H1 (cell line): ENCODE measurements at regions not wholly inside any gene's neighbourhood (a gene's known extent, or its start where the extent isn't known, plus 50 kb on each side); places are given as distances from the start of the nearest gene placed in this dataset.
A peak's percentile ranks its signal among the peaks of the same experiment; 100 is the strongest.

ENCODE experiments used
- CTCF ChIA-PET: fragments of 300-600 bp; sonication (Branson Sonifier 250); formaldehyde crosslinking; loops from one replicate; lab custom pipeline; 2021; ENCODE audit not compliant: partially characterized antibody; lab: Charles Lee
- POLR2A ChIA-PET: fragments of 300-600 bp; sonication (Branson Sonifier 250); formaldehyde crosslinking; loops from one replicate; lab custom pipeline; 2021; ENCODE audit warnings: inconsistent platforms; ENCODE audit not compliant: partially characterized antibody; lab: Charles Lee
- DNase-seq, 2 experiments: peaks; one replicate each; pipeline versions ENCODE4 v3.0.0 to v3.0.0-alpha.2; 2010 to 2022; ENCODE audit warnings: low spot score in 2 of 2, low read depth in 1 of 2, mixed read lengths in 1 of 2
- FAIRE-seq: peaks from 2 replicates; lab custom pipeline; 2011; peaks lifted over from hg19 to GRCh38; lab: Jason Lieb, UNC
- H2AFZ ChIP-seq: 2 replicates; pipeline ENCODE4 v1.8.1; 2012; ENCODE audit warnings: low read length, inconsistent platforms
- H2AK5ac ChIP-seq: 2 replicates; pipeline ENCODE4 v1.6.1; 2013; ENCODE audit warnings: low read depth, low read length
- H2BK120ac ChIP-seq: replicated peaks from 2 replicates; pipeline ENCODE3; 2013; ENCODE audit warnings: low read depth, low read length, inconsistent platforms
- H2BK12ac ChIP-seq: 2 replicates; pipeline ENCODE4 v1.6.1; 2013; ENCODE audit warnings: low read depth, low read length
- H2BK15ac ChIP-seq: 2 replicates; pipeline ENCODE4 v1.6.1; 2013; ENCODE audit warnings: low read length
- H2BK20ac ChIP-seq: 2 replicates; pipeline ENCODE4 v1.6.1; 2013; ENCODE audit warnings: low read length
- H2BK5ac ChIP-seq: 2 replicates; pipeline ENCODE4 v1.6.1; 2013; ENCODE audit warnings: low read depth, low read length
- H3K14ac ChIP-seq: 2 replicates; pipeline ENCODE4 v1.6.1; 2013; ENCODE audit warnings: inconsistent platforms; ENCODE audit not compliant: insufficient read length
- H3K18ac ChIP-seq: 2 replicates; pipeline ENCODE4 v1.6.1; 2013; ENCODE audit warnings: low read length; ENCODE audit errors: extremely low read depth
- H3K23ac ChIP-seq: 2 replicates; pipeline ENCODE4 v1.6.1; 2013; ENCODE audit warnings: inconsistent platforms; ENCODE audit not compliant: insufficient read length
- H3K23me2 ChIP-seq: 2 replicates; pipeline ENCODE4 v1.6.1; 2013; ENCODE audit warnings: low read depth, low read length
- H3K27ac ChIP-seq: 2 replicates; pipeline ENCODE4 v1.6.1; 2011; ENCODE audit warnings: low read depth, low read length, inconsistent platforms
- H3K27me3 ChIP-seq, 4 experiments: replicated peaks in 1 of 4; 1 replicate in 1 of 4; 2 replicates in 3 of 4; pipeline versions ENCODE4 v1.6.1 to v1.8.1; 2011 to 2013; ENCODE audit warnings: low read length in 3 of 4, mild to moderate bottlenecking in 3 of 4, inconsistent platforms in 2 of 4, mixed read lengths in 2 of 4, moderate library complexity in 1 of 4; ENCODE audit not compliant: control insufficient read depth in 3 of 4, insufficient read depth in 3 of 4; ENCODE audit errors: extremely low read depth in 1 of 4
- H3K36me3 ChIP-seq, 4 experiments: 2 replicates each; pipeline versions ENCODE4 v1.6.1 to v1.8.1; 2011 to 2013; ENCODE audit warnings: mild to moderate bottlenecking in 4 of 4, low read length in 3 of 4, moderate library complexity in 2 of 4, control low read depth in 1 of 4, inconsistent platforms in 1 of 4; ENCODE audit not compliant: insufficient read depth in 4 of 4, control insufficient read depth in 2 of 4
- H3K4ac ChIP-seq: replicated peaks from 2 replicates; pipeline ENCODE3; 2013; ENCODE audit warnings: low read length, low read depth, mixed read lengths, inconsistent platforms; ENCODE audit not compliant: insufficient read length
- H3K4me1 ChIP-seq, 4 experiments: replicated peaks in 1 of 4; 1 replicate in 1 of 4; 2 replicates in 3 of 4; pipeline versions ENCODE4 v1.6.1 to v1.8.1; 2011 to 2013; ENCODE audit warnings: low read length in 3 of 4, inconsistent platforms in 2 of 4, mixed read lengths in 1 of 4; ENCODE audit not compliant: insufficient read depth in 4 of 4, control insufficient read depth in 3 of 4
- H3K4me2 ChIP-seq, 2 experiments: 2 replicates each; pipeline versions ENCODE4 v1.6.1 to v1.8.1; 2011 to 2013; ENCODE audit warnings: low read depth in 2 of 2, low read length in 2 of 2, control low read depth in 1 of 2, inconsistent platforms in 1 of 2, mild to moderate bottlenecking in 1 of 2; ENCODE audit not compliant: insufficient read depth in 1 of 2
- H3K4me3 ChIP-seq, 4 experiments: fragments of 200-600, 300-600 bp in 1 of 4; sonication (generic), shearing (Covaris generic), sonication (Bioruptor Twin) in 1 of 4; 2 replicates each; pipeline versions ENCODE4 v1.5.1 to v1.8.1; 2011 to 2016; ENCODE audit warnings: low read length in 4 of 4, low read depth in 3 of 4, control low read depth in 2 of 4, inconsistent platforms in 2 of 4, mild to moderate bottlenecking in 2 of 4, mixed read lengths in 1 of 4, moderate library complexity in 1 of 4; ENCODE audit not compliant: insufficient read depth in 2 of 4; ENCODE audit errors: extremely low read depth in 1 of 4
- H3K56ac ChIP-seq: replicated peaks from 2 replicates; pipeline ENCODE3; 2013; ENCODE audit warnings: low read depth, mild to moderate bottlenecking, mixed read lengths, low read length, inconsistent platforms; ENCODE audit not compliant: insufficient read length
- H3K79me1 ChIP-seq: 2 replicates; pipeline ENCODE4 v1.6.1; 2013; ENCODE audit warnings: low read depth, low read length, control low read depth
- H3K79me2 ChIP-seq, 2 experiments: 2 replicates each; pipeline versions ENCODE4 v1.6.1 to v1.8.1; 2012 to 2013; ENCODE audit warnings: low read length in 2 of 2, mild to moderate bottlenecking in 2 of 2, inconsistent platforms in 1 of 2; ENCODE audit not compliant: insufficient read depth in 2 of 2, control insufficient read depth in 1 of 2
- H3K9ac ChIP-seq, 4 experiments: replicated peaks in 1 of 4; 1 replicate in 1 of 4; 2 replicates in 3 of 4; pipeline versions ENCODE4 v1.6.1 to v1.8.1; 2011 to 2013; ENCODE audit warnings: low read depth in 3 of 4, low read length in 3 of 4, control low read depth in 2 of 4, mild to moderate bottlenecking in 2 of 4, moderate library complexity in 2 of 4, inconsistent platforms in 1 of 4; ENCODE audit errors: extremely low read depth in 1 of 4
- H3K9me3 ChIP-seq, 2 experiments: 2 replicates each; pipeline versions ENCODE4 v1.6.1 to v1.8.1; 2012 to 2013; ENCODE audit warnings: mild to moderate bottlenecking in 2 of 2, moderate library complexity in 2 of 2, control low read depth in 1 of 2, inconsistent platforms in 1 of 2, low read depth in 1 of 2, low read length in 1 of 2, mixed read lengths in 1 of 2; ENCODE audit not compliant: insufficient read depth in 2 of 2
- H4K20me1 ChIP-seq, 2 experiments: replicated peaks in 1 of 2; 2 replicates each; pipeline versions ENCODE3 to v1.8.1; 2011 to 2013; ENCODE audit warnings: inconsistent platforms in 2 of 2, low read length in 2 of 2, mild to moderate bottlenecking in 1 of 2; ENCODE audit not compliant: insufficient read depth in 2 of 2, control insufficient read depth in 1 of 2
- H4K5ac ChIP-seq: 2 replicates; pipeline ENCODE4 v1.6.1; 2013; ENCODE audit warnings: low read length, low read depth, mixed read lengths, inconsistent platforms; ENCODE audit not compliant: insufficient read length
- H4K8ac ChIP-seq: 2 replicates; pipeline ENCODE4 v1.8.0; 2013; ENCODE audit warnings: mild to moderate bottlenecking, moderate library complexity, low read length, inconsistent platforms; ENCODE audit not compliant: insufficient read depth; ENCODE audit errors: extremely low read depth
- H4K91ac ChIP-seq: replicated peaks from 2 replicates; pipeline ENCODE3; 2013; ENCODE audit warnings: low read length, mixed read lengths, inconsistent platforms; ENCODE audit not compliant: insufficient read length
- CTCF ChIP-seq, 3 experiments: IDR thresholded peaks; 1 replicate in 2 of 3; 2 replicates in 1 of 3; pipeline versions ENCODE4 v1.5.1 to v1.6.1; 2011; ENCODE audit warnings: low read length in 3 of 3, mild to moderate bottlenecking in 3 of 3, inconsistent platforms in 2 of 3, low read depth in 1 of 3, moderate library complexity in 1 of 3; ENCODE audit not compliant: insufficient read depth in 1 of 3; ENCODE audit errors: control extremely low read depth in 1 of 3
- EZH2 ChIP-seq: fragments of 200-600 bp; sonication (generic); IDR thresholded peaks from 2 replicates; pipeline ENCODE4 v1.7.1; 2012; ENCODE audit warnings: low read depth, mild to moderate bottlenecking, moderate library complexity, low read length, inconsistent platforms; ENCODE audit not compliant: severe bottlenecking
- RAD21 ChIP-seq, 2 experiments: IDR thresholded peaks in 1 of 2; conservative IDR thresholded peaks in 1 of 2; 2 replicates each; pipeline ENCODE4 v1.6.1; 2011; ENCODE audit warnings: low read depth in 2 of 2, low read length in 2 of 2, improper control_type of control experiment in 1 of 2, inconsistent platforms in 1 of 2, mild to moderate bottlenecking in 1 of 2, moderate library complexity in 1 of 2
- whole genome bisulfite sequencing, 2 experiments: shearing (Covaris generic) in 1 of 2; methylation state at CpG; one replicate each; pipeline versions ENCODE4 v1.1.6 to v1.1.7; 2013 to 2015; ENCODE audit warnings: low lambda C conversion rate in 2 of 2, mixed read lengths in 2 of 2, inconsistent platforms in 1 of 2, low coverage in 1 of 2, missing lambda C conversion rate in 1 of 2; ENCODE audit not compliant: insufficient replicate concordance in 2 of 2, insufficient coverage in 1 of 2, insufficient read length in 1 of 2; ENCODE audit errors: extremely low coverage in 1 of 2, missing lambda C conversion rate in 1 of 2; 5-methylcytosine and 5-hydroxymethylcytosine counted together

- Histone ChIP-seq H2AK5ac (no peak overlapping the region), H3K27me3 (no peaks in the 10 kb centered on the region), H3K4me2 (no peak overlapping the region), H2BK5ac (no peak overlapping the region), H3K56ac (no peak overlapping the region), H3K4me3 (no peak overlapping the region), H3K14ac (no peak overlapping the region), H3K9me3 (no peaks in the 10 kb centered on the region), H2AFZ (no peak overlapping the region), H3K79me2 (no peaks in the 10 kb centered on the region), H2BK120ac (no peak overlapping the region), H4K8ac (no peak overlapping the region), H3K36me3 (no peaks in the 10 kb centered on the region), H4K91ac (no peak overlapping the region), H3K79me1 (no peaks in the 10 kb centered on the region), H4K20me1 (no peaks in the 10 kb centered on the region), H3K23me2 (no peaks in the 10 kb centered on the region), H2BK15ac (no peak overlapping the region), H3K9ac (no peak overlapping the region), H3K4ac (no peak overlapping the region), H3K27ac (no peak overlapping the region), H3K4me1 (peaks cover 0 to 4% (median 2%) of the 10 kb centered on the region in 4 experiments; a peak in 3 of 7 replicates), H2BK20ac (no peak overlapping the region), H3K18ac (no peak overlapping the region), H4K5ac (no peak overlapping the region), H2BK12ac (no peak overlapping the region)
- 87% methylated on average over 3 of the region's 3 CpGs; no CpG with 5 or more reads in 1 of the 2 experiments for whole genome bisulfite sequencing, 2 experiments
- DNase-seq = no peak
- ChIA-PET CTCF (interaction anchor here (1.1 kb wide), 1 partner anchor 8 kb away, joined by 4 read pairs; no protein-coding TSS in a partner anchor), POLR2A (no interaction called here)
- peak; percentile 36 for FAIRE-seq
- TF ChIP-seq CTCF (IDR thresholded peaks at IDR 0.05; ENCODE audit: control extremely low read depth in 1 of 3, insufficient read depth in 1 of 3, low read depth in 1 of 3, low read length in 3 of 3) = peak in 2 of 3 experiments; percentile 15 to 19; a peak in 1 of 4 replicates
- no peak for TF ChIP-seq EZH2
- TF ChIP-seq RAD21 (IDR thresholded peaks at IDR 0.05 in 1 of 2, conservative IDR thresholded peaks at IDR 0.05 in 1 of 2; ENCODE audit: low read depth in 2 of 2, low read length in 2 of 2) = peak; percentile 33 to 38; a peak in 3 of 4 replicates
- TF ChIP-seq, all 59 proteins: peak for 2
- no peak overlapping the region for H3K23ac ChIP-seq
Observed at GRCh38 chr16:54812229-54812628, 118.4 kb upstream of the IRX5 start.
